IMR-90 (cell line): ENCODE measurements at regions not wholly inside any gene's neighbourhood (a gene's known extent, or its start where the extent isn't known, plus 50 kb on each side); places are given as distances from the start of the nearest gene placed in this dataset.

Experiments used
- ATAC-seq: fragments of 200-7000 bp; cut with Tn5 transposase; 2 replicates; pipeline ENCODE4 v1.9.1; 2020; ENCODE audit warnings: low read depth, mild to moderate bottlenecking, moderate library complexity
- BruUV-seq: library from RNA; stranded (reverse); fragments of 400-500 nt; replicated peaks from 2 replicates; lab custom pipeline; 2021; lab: Mats Ljungman, UMichigan
- CTCF ChIA-PET: fragments of 300-600 bp; formaldehyde crosslinking; extraction: SDS; loops from one replicate; lab custom pipeline; 2021; ENCODE audit warnings: antibody characterized with exemption; lab: Yijun Ruan, JAX
- POLR2A ChIA-PET: fragments of 300-600 bp; sonication (Branson Sonifier 250); formaldehyde crosslinking; loops from one replicate; lab custom pipeline; 2022; ENCODE audit warnings: antibody characterized with exemption; ENCODE audit not compliant: unreplicated experiment; lab: Charles Lee
- DNase-seq: peaks from one replicate; pipeline ENCODE4 v3.0.0; 2013
- H2AFZ ChIP-seq: replicated peaks from 2 replicates; pipeline ENCODE3; 2013; ENCODE audit warnings: low read length, mild to moderate bottlenecking; ENCODE audit not compliant: poor library complexity
- H2AK5ac ChIP-seq: 2 replicates; pipeline ENCODE4 v1.6.1; 2013; ENCODE audit warnings: low read depth, low read length, inconsistent platforms
- H2AK9ac ChIP-seq: replicated peaks from 2 replicates; pipeline ENCODE3; 2013; ENCODE audit warnings: mild to moderate bottlenecking, low read depth, low read length, moderate library complexity; ENCODE audit not compliant: poor library complexity
- H2BK120ac ChIP-seq: 2 replicates; pipeline ENCODE4 v1.6.1; 2013; ENCODE audit warnings: low read depth, low read length, inconsistent platforms
- H2BK15ac ChIP-seq: 3 replicates; pipeline ENCODE4 v1.6.1; 2013; ENCODE audit warnings: low read depth, low read length, inconsistent platforms
- H2BK20ac ChIP-seq: 2 replicates; pipeline ENCODE4 v1.6.1; 2013; ENCODE audit warnings: low read depth, mild to moderate bottlenecking, inconsistent platforms, low read length, moderate library complexity
- H2BK5ac ChIP-seq: 2 replicates; pipeline ENCODE4 v1.6.1; 2013; ENCODE audit warnings: mild to moderate bottlenecking, low read depth, low read length, inconsistent platforms; ENCODE audit not compliant: poor library complexity, severe bottlenecking
- H3K14ac ChIP-seq: replicated peaks from 2 replicates; pipeline ENCODE4 v1.6.1; 2013; ENCODE audit warnings: low read depth, low read length, inconsistent platforms
- H3K18ac ChIP-seq: 2 replicates; pipeline ENCODE4 v1.6.1; 2013; ENCODE audit warnings: low read depth, low read length, control low read depth
- H3K23ac ChIP-seq: 2 replicates; pipeline ENCODE4 v1.6.1; 2013; ENCODE audit warnings: low read depth, low read length, inconsistent platforms
- H3K27ac ChIP-seq: 2 replicates; pipeline ENCODE4 v1.5.1; 2013; ENCODE audit warnings: mild to moderate bottlenecking, control low read depth, low read length; ENCODE audit not compliant: insufficient read depth
- H3K27me3 ChIP-seq: 2 replicates; pipeline ENCODE4 v1.6.1; 2013; ENCODE audit warnings: low read length; ENCODE audit not compliant: control insufficient read depth, insufficient read depth
- H3K36me3 ChIP-seq: 2 replicates; pipeline ENCODE4 v1.6.1; 2013; ENCODE audit warnings: low read length, mixed read lengths; ENCODE audit not compliant: control insufficient read depth, insufficient read depth
- H3K4ac ChIP-seq: 2 replicates; pipeline ENCODE4 v1.6.1; 2013; ENCODE audit warnings: low read depth, low read length, inconsistent platforms
- H3K4me1 ChIP-seq: 2 replicates; pipeline ENCODE4 v1.6.1; 2013; ENCODE audit warnings: low read length, mixed read lengths; ENCODE audit not compliant: control insufficient read depth, insufficient read depth
- H3K4me2 ChIP-seq: 2 replicates; pipeline ENCODE4 v1.6.1; 2013; ENCODE audit warnings: low read depth, mild to moderate bottlenecking, control low read depth, low read length, moderate library complexity
- H3K4me3 ChIP-seq: 2 replicates; pipeline ENCODE4 v1.5.1; 2013; ENCODE audit warnings: low read depth, mild to moderate bottlenecking, control low read depth, low read length, moderate library complexity; ENCODE audit not compliant: insufficient read depth
- H3K56ac ChIP-seq: 2 replicates; pipeline ENCODE4 v1.6.1; 2013; ENCODE audit warnings: low read length, inconsistent platforms; ENCODE audit not compliant: insufficient read depth; ENCODE audit errors: extremely low read depth
- H3K79me1 ChIP-seq, 2 experiments: 2 replicates each; pipeline ENCODE4 v1.6.1; 2013; ENCODE audit warnings: low read length in 2 of 2, inconsistent platforms in 1 of 2, low read depth in 1 of 2
- H3K9ac ChIP-seq: 2 replicates; pipeline ENCODE4 v1.6.1; 2013; ENCODE audit warnings: low read depth, low read length, control low read depth
- H3K9me1 ChIP-seq: 2 replicates; pipeline ENCODE4 v1.6.1; 2013; ENCODE audit warnings: low read length, inconsistent platforms; ENCODE audit not compliant: insufficient read depth
- H3K9me3 ChIP-seq: 2 replicates; pipeline ENCODE4 v1.6.1; 2013; ENCODE audit warnings: low read length; ENCODE audit not compliant: control insufficient read depth, insufficient read depth
- H4K20me1 ChIP-seq: 2 replicates; pipeline ENCODE4 v1.6.1; 2013; ENCODE audit warnings: low read length, inconsistent platforms; ENCODE audit not compliant: insufficient read depth
- H4K5ac ChIP-seq: 2 replicates; pipeline ENCODE4 v1.6.1; 2013; ENCODE audit warnings: mild to moderate bottlenecking, low read depth, low read length, control low read depth
- H4K8ac ChIP-seq, 2 experiments: 2 replicates each; pipeline ENCODE4 v1.6.1; 2013; ENCODE audit warnings: low read depth in 2 of 2, low read length in 2 of 2, control low read depth in 1 of 2, inconsistent platforms in 1 of 2
- H4K91ac ChIP-seq: 2 replicates; pipeline ENCODE4 v1.6.1; 2013; ENCODE audit warnings: low read depth, low read length, inconsistent platforms; ENCODE audit not compliant: insufficient read depth
- BHLHE40 ChIP-seq: fragments of 150-350 bp; IDR thresholded peaks from 2 replicates; pipeline ENCODE4 v1.6.1; 2016; ENCODE audit warnings: mild to moderate bottlenecking, low read depth, low read length
- CEBPB ChIP-seq: IDR thresholded peaks from 2 replicates; pipeline ENCODE4 v1.6.1; 2012; ENCODE audit warnings: low read depth, low read length, improper control_type of control experiment
- CHD1 ChIP-seq: IDR thresholded peaks from 2 replicates; pipeline ENCODE4 v1.6.1; 2012; ENCODE audit warnings: low read depth, low read length, improper control_type of control experiment
- ELK1 ChIP-seq: fragments of 150-350 bp; IDR thresholded peaks from 2 replicates; pipeline ENCODE4 v1.6.1; 2016; ENCODE audit warnings: low read depth, mild to moderate bottlenecking, low read length, moderate library complexity, borderline replicate concordance
- FOS ChIP-seq: fragments of 150-350 bp; IDR thresholded peaks from 2 replicates; pipeline ENCODE4 v1.6.1; 2016; ENCODE audit warnings: low read depth, low read length
- MAFK ChIP-seq: IDR thresholded peaks from 2 replicates; pipeline ENCODE4 v1.6.1; 2012; ENCODE audit warnings: low read depth, low read length, improper control_type of control experiment
- MAZ ChIP-seq: IDR thresholded peaks from 2 replicates; pipeline ENCODE4 v1.6.1; 2012; ENCODE audit warnings: low read depth, mild to moderate bottlenecking, low read length, improper control_type of control experiment, moderate library complexity, borderline replicate concordance
- MXI1 ChIP-seq: IDR thresholded peaks from 2 replicates; pipeline ENCODE4 v1.6.1; 2012; ENCODE audit warnings: low read depth, mild to moderate bottlenecking, low read length, moderate library complexity, borderline replicate concordance
- NFE2L2 ChIP-seq: fragments of 150-350 bp; IDR thresholded peaks from 2 replicates; pipeline ENCODE4 v1.6.1; 2016; ENCODE audit warnings: low read depth, mild to moderate bottlenecking, low read length
- POLR2A ChIP-seq: IDR thresholded peaks from 2 replicates; pipeline ENCODE4 v1.6.1; 2012; ENCODE audit warnings: mild to moderate bottlenecking, low read depth, low read length
- RAD21 ChIP-seq: IDR thresholded peaks from 2 replicates; pipeline ENCODE4 v1.6.1; 2012; ENCODE audit warnings: low read length, improper control_type of control experiment
- RCOR1 ChIP-seq: IDR thresholded peaks from 2 replicates; pipeline ENCODE4 v1.6.1; 2012; ENCODE audit warnings: mild to moderate bottlenecking, low read length, improper control_type of control experiment; ENCODE audit not compliant: insufficient replicate concordance
- RFX5 ChIP-seq: IDR thresholded peaks from 2 replicates; pipeline ENCODE4 v1.8.0; 2012; ENCODE audit warnings: low read depth, mild to moderate bottlenecking, low read length, moderate library complexity
- SMC3 ChIP-seq: fragments of 150-350 bp; IDR thresholded peaks from 2 replicates; pipeline ENCODE4 v1.6.1; 2016; ENCODE audit warnings: low read depth, mild to moderate bottlenecking, antibody characterized with exemption, low read length, moderate library complexity
- WGBS, 2 experiments: methylation state at CpG; one replicate each; pipeline versions ENCODE4 v1.1.5 to v1.1.7; 2013; ENCODE audit warnings: missing lambda C conversion rate in 2 of 2; ENCODE audit not compliant: insufficient read length in 1 of 2; ENCODE audit errors: extremely low coverage in 2 of 2; 5-methylcytosine and 5-hydroxymethylcytosine counted together
- dilution Hi-C: fragments of 300-500 bp; cut with HindIII; formaldehyde crosslinking; loops from one replicate; pipeline ENCODE4 v1.14.3; 2018; ENCODE audit warnings: low sequenced_read_pairs; ENCODE audit not compliant: unreplicated experiment
- in situ Hi-C: fragments of 300-500 bp; cut with MboI; formaldehyde crosslinking; loops from 3 replicates; pipeline ENCODE4 v1.14.3; 2019; ENCODE audit warnings: low sequenced_read_pairs, inconsistent platforms, mixed read lengths
- intact Hi-C: fragments of 100-400 bp; cut with micrococcal nuclease; formaldehyde crosslinking; loops from 2 replicates; pipeline ENCODE4 v1.10.0; 2022
- TF ChIP-seq, protein P1 (sequence below): conservative IDR thresholded peaks from 2 replicates; pipeline ENCODE4 v1.5.1; 2012; ENCODE audit warnings: mild to moderate bottlenecking, low read depth, low read length, improper control_type of control experiment
- TF ChIP-seq, protein P2 (sequence below): fragments of 150-350 bp; IDR thresholded peaks from 2 replicates; pipeline ENCODE4 v1.6.1; 2017; ENCODE audit warnings: mild to moderate bottlenecking, antibody characterized with exemption, low read length, low read depth

DNA sequence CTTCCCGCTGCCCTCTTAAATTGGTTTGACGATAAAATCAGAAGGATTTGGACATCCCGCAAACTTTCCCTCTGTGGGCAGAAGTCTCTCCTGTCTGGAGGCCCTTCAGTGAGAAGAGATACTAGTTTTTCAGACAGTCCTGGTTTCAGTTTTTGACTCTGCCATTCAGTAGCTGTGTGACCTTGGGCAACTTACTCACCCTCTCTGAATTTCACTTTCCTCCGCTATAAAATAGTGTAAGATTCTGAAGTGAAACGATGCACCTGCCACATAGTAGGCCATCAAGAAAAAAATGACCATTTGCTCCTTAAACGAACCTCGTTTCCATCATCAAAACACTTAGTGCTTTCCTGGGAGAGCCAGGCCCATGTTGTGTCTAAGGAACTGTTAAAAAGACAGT lies 97.2 kb downstream of the LINC00237 start:
- Histone ChIP-seq H2BK15ac (no peak overlapping the region), H4K8ac (no peak overlapping the region), H2AK9ac (no peak overlapping the region), H3K36me3 (no peaks in the 10 kb centered on the region), H3K9ac (no peak overlapping the region), H3K4me1 (no peaks in the 10 kb centered on the region), H2BK20ac (no peak overlapping the region), H3K14ac (no peak overlapping the region), H3K27ac (no peak overlapping the region), H3K4me2 (no peak overlapping the region), H4K5ac (no peak overlapping the region), H3K27me3 (no peaks in the 10 kb centered on the region), H3K4ac (no peak overlapping the region), H2AFZ (no peak overlapping the region), H4K91ac (no peak overlapping the region), H2BK5ac (no peak overlapping the region), H3K56ac (no peak overlapping the region), H3K79me1 (no peaks in the 10 kb centered on the region), H3K4me3 (no peak overlapping the region), H2AK5ac (no peak overlapping the region), H2BK120ac (no peak overlapping the region), H3K23ac (no peak overlapping the region), H3K18ac (no peak overlapping the region), H3K9me1 (no peaks in the 10 kb centered on the region), H4K20me1 (no peaks in the 10 kb centered on the region), H3K9me3 (no peaks in the 10 kb centered on the region)
- no TSS peak for BruUV-seq
- CTCF ChIA-PET, result no interaction called here
- in situ Hi-C loops, result no loop called here
- TF ChIP-seq BHLHE40 (no peak), POLR2A (no peak), CHD1 (no peak), NFE2L2 (no peak), RFX5 (no peak), RAD21 (no peak), MXI1 (no peak), SMC3 (no peak), ELK1 (no peak), FOS (no peak), RCOR1 (no peak), CEBPB (no peak), MAZ (no peak), MAFK (no peak)
- TF ChIP-seq, protein P1, sequence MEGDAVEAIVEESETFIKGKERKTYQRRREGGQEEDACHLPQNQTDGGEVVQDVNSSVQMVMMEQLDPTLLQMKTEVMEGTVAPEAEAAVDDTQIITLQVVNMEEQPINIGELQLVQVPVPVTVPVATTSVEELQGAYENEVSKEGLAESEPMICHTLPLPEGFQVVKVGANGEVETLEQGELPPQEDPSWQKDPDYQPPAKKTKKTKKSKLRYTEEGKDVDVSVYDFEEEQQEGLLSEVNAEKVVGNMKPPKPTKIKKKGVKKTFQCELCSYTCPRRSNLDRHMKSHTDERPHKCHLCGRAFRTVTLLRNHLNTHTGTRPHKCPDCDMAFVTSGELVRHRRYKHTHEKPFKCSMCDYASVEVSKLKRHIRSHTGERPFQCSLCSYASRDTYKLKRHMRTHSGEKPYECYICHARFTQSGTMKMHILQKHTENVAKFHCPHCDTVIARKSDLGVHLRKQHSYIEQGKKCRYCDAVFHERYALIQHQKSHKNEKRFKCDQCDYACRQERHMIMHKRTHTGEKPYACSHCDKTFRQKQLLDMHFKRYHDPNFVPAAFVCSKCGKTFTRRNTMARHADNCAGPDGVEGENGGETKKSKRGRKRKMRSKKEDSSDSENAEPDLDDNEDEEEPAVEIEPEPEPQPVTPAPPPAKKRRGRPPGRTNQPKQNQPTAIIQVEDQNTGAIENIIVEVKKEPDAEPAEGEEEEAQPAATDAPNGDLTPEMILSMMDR, result no peak
- TF ChIP-seq, protein P2, sequence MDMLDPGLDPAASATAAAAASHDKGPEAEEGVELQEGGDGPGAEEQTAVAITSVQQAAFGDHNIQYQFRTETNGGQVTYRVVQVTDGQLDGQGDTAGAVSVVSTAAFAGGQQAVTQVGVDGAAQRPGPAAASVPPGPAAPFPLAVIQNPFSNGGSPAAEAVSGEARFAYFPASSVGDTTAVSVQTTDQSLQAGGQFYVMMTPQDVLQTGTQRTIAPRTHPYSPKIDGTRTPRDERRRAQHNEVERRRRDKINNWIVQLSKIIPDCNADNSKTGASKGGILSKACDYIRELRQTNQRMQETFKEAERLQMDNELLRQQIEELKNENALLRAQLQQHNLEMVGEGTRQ, result no peak
- DNase-seq (no peak), ATAC-seq (no peak)
- 92% methylated on average over 2 of the region's 7 CpGs; no CpG with 5 or more reads in 1 of the 2 experiments for WGBS, 2 experiments
- POLR2A ChIA-PET, result no interaction called here
- dilution Hi-C loops, result no loop called here
- intact Hi-C loops, result no loop called here
